GM12878 (cell line): ENCODE measurements at regions not wholly inside any gene's neighbourhood (a gene's known extent, or its start where the extent isn't known, plus 50 kb on each side); places are given as distances from the start of the nearest gene placed in this dataset.

Source experiments
- ATAC-seq: fragments of 200-7000 bp; cut with Tn5 transposase; 3 replicates; pipeline ENCODE4 v1.9.1; 2020; ENCODE audit warnings: mild to moderate bottlenecking, moderate library complexity
- BruUV-seq: library from RNA; stranded (reverse); fragments of 400-500 nt; replicated peaks from 2 replicates; lab custom pipeline; 2021; lab: Mats Ljungman, UMichigan
- CTCF ChIA-PET: fragments of 300-600 bp; sonication (Branson Sonifier 250); formaldehyde crosslinking; extraction: SDS; loops from one replicate; lab custom pipeline; 2021; ENCODE audit warnings: inconsistent platforms; lab: Yijun Ruan, JAX
- POLR2A ChIA-PET: fragments of 350-600 bp; formaldehyde crosslinking; extraction: SDS; loops from one replicate; lab custom pipeline; 2021; ENCODE audit warnings: inconsistent platforms; lab: Charles Lee
- RAD21 ChIA-PET: fragments of 300-600 bp; sonication (Branson Sonifier 250); formaldehyde crosslinking; loops from one replicate; lab custom pipeline; 2023; ENCODE audit warnings: antibody characterized with exemption; ENCODE audit not compliant: unreplicated experiment; lab: Charles Lee
- SMC1A ChIA-PET: fragments of 300-600 bp; sonication (Branson Sonifier 250); formaldehyde crosslinking; loops from one replicate; lab custom pipeline; 2023; ENCODE audit not compliant: unreplicated experiment, uncharacterized antibody; lab: Charles Lee
- DNase-seq: peaks from one replicate; pipeline ENCODE4 v3.0.0-alpha.2; 2011; ENCODE audit warnings: low read depth, low spot score
- FAIRE-seq: peaks from 3 replicates; lab custom pipeline; 2011; peaks lifted over from hg19 to GRCh38; lab: Jason Lieb, UNC
- H2AFZ ChIP-seq: 2 replicates; pipeline ENCODE4 v1.6.0; 2011; ENCODE audit warnings: low read depth, low read length, control low read depth; ENCODE audit not compliant: control insufficient read depth
- H3K27ac ChIP-seq: 2 replicates; pipeline ENCODE4 v1.5.1; 2011; ENCODE audit warnings: control low read depth; ENCODE audit not compliant: control insufficient read depth, insufficient read depth
- H3K27me3 ChIP-seq, 2 experiments: replicated peaks in 1 of 2; 2 replicates each; pipeline versions ENCODE4 v1.6.0 to v1.6.1; 2011; ENCODE audit warnings: low read length in 1 of 2; ENCODE audit not compliant: control insufficient read depth in 2 of 2, insufficient read depth in 2 of 2
- H3K36me3 ChIP-seq, 2 experiments: 2 replicates each; pipeline ENCODE4 v1.5.1; 2011; ENCODE audit warnings: low read length in 1 of 2; ENCODE audit not compliant: control insufficient read depth in 2 of 2, insufficient read depth in 2 of 2
- H3K4me1 ChIP-seq: 2 replicates; pipeline ENCODE4 v1.6.1; 2011; ENCODE audit warnings: mild to moderate bottlenecking, low read length, moderate library complexity, mixed read lengths; ENCODE audit not compliant: control insufficient read depth, insufficient read depth
- H3K4me2 ChIP-seq: 2 replicates; pipeline ENCODE4 v1.6.0; 2011; ENCODE audit warnings: control low read depth; ENCODE audit not compliant: control insufficient read depth, insufficient read depth
- H3K4me3 ChIP-seq: fragments of 200-600 bp; sonication (generic); 2 replicates; pipeline ENCODE4 v1.5.1; 2016
- H3K79me2 ChIP-seq: 2 replicates; pipeline ENCODE4 v1.6.0; 2011; ENCODE audit warnings: low read length; ENCODE audit not compliant: control insufficient read depth, insufficient read depth
- H3K9ac ChIP-seq: 2 replicates; pipeline ENCODE4 v1.8.0; 2011; ENCODE audit warnings: low read length, control low read depth, mixed read lengths; ENCODE audit not compliant: control insufficient read depth, insufficient read depth
- H3K9me3 ChIP-seq: replicated peaks from 3 replicates; pipeline ENCODE4 v1.5.1; 2011; ENCODE audit warnings: mild to moderate bottlenecking, low read length; ENCODE audit not compliant: control insufficient read depth, insufficient read depth
- H4K20me1 ChIP-seq: 2 replicates; pipeline ENCODE4 v1.6.0; 2011; ENCODE audit not compliant: control insufficient read depth, insufficient read depth
- ASH2L ChIP-seq: fragments of 300-600, 200-600 bp; sonication (generic); IDR thresholded peaks from 2 replicates; pipeline ENCODE4 v1.6.1; 2017; ENCODE audit warnings: low read depth, mild to moderate bottlenecking, borderline replicate concordance
- ATF3 ChIP-seq: IDR thresholded peaks from 2 replicates; pipeline ENCODE4 v1.6.1; 2011; ENCODE audit warnings: low read depth, mild to moderate bottlenecking, low read length, moderate library complexity, borderline replicate concordance; ENCODE audit errors: extremely low read depth
- IKZF1 ChIP-seq: fragments of 450-650 bp; conservative IDR thresholded peaks from 2 replicates; pipeline ENCODE4 v1.6.1; 2017; ENCODE audit warnings: antibody characterized with exemption, mild to moderate bottlenecking
- LARP7 ChIP-seq: fragments of 450-650 bp; IDR thresholded peaks from 2 replicates; pipeline ENCODE4 v1.6.1; 2017; ENCODE audit warnings: mild to moderate bottlenecking
- NR2C2 ChIP-seq: IDR thresholded peaks from 2 replicates; pipeline ENCODE4 v1.6.1; 2011; ENCODE audit warnings: borderline replicate concordance, low read depth; ENCODE audit not compliant: control insufficient read depth, insufficient read length
- PAX8 ChIP-seq: fragments of 450-650 bp; IDR thresholded peaks from 2 replicates; pipeline ENCODE4 v1.6.1; 2017; ENCODE audit warnings: mild to moderate bottlenecking, moderate library complexity
- POLR2AphosphoS5 ChIP-seq: IDR thresholded peaks from 2 replicates; pipeline ENCODE4 v1.6.1; 2011; ENCODE audit warnings: mild to moderate bottlenecking, low read length, inconsistent platforms
- RBBP5 ChIP-seq: fragments of 200-600 bp; sonication (generic); conservative IDR thresholded peaks from 2 replicates; pipeline ENCODE4 v1.6.1; 2016
- RELB ChIP-seq: fragments of 450-650 bp; IDR thresholded peaks from 2 replicates; pipeline ENCODE4 v1.6.1; 2017; ENCODE audit warnings: low read depth, mild to moderate bottlenecking, moderate library complexity
- RFX5 ChIP-seq: IDR thresholded peaks from 2 replicates; pipeline ENCODE4 v1.6.1; 2011; ENCODE audit warnings: low read depth, low read length, improper control_type of control experiment
- SMAD1 ChIP-seq: fragments of 450-650 bp; IDR thresholded peaks from 2 replicates; pipeline ENCODE4 v1.6.1; 2018; ENCODE audit warnings: mild to moderate bottlenecking, low read depth; ENCODE audit not compliant: partially characterized antibody
- SMAD5 ChIP-seq: IDR thresholded peaks from 2 replicates; pipeline ENCODE4 v1.6.1; 2016; ENCODE audit warnings: antibody characterized with exemption, low read depth
- ZNF217 ChIP-seq: fragments of 450-650 bp; IDR thresholded peaks from 2 replicates; pipeline ENCODE4 v1.6.1; 2017; ENCODE audit warnings: antibody characterized with exemption, mild to moderate bottlenecking
- WGBS: methylation state at CpG from one replicate; pipeline ENCODE4 v1.1.6; 2016; ENCODE audit warnings: low lambda C conversion rate; ENCODE audit not compliant: insufficient replicate concordance, insufficient coverage; ENCODE audit errors: missing lambda C conversion rate; 5-methylcytosine and 5-hydroxymethylcytosine counted together
- in situ Hi-C: fragments of 300-500 bp; cut with MboI; formaldehyde crosslinking; loops from 9 replicates; pipeline ENCODE4 v1.14.3; 2018; ENCODE audit warnings: mixed read lengths
- intact Hi-C: fragments of 100-400 bp; cut with micrococcal nuclease; formaldehyde crosslinking; loops from one replicate; pipeline ENCODE4 v1.14.2; 2022; ENCODE audit not compliant: unreplicated experiment
- TF ChIP-seq, protein P1 (sequence below): IDR thresholded peaks from 2 replicates; pipeline ENCODE4 v1.6.1; 2012; ENCODE audit warnings: improper control_type of control experiment, low read depth, low read length; ENCODE audit not compliant: insufficient replicate concordance

DNA sequence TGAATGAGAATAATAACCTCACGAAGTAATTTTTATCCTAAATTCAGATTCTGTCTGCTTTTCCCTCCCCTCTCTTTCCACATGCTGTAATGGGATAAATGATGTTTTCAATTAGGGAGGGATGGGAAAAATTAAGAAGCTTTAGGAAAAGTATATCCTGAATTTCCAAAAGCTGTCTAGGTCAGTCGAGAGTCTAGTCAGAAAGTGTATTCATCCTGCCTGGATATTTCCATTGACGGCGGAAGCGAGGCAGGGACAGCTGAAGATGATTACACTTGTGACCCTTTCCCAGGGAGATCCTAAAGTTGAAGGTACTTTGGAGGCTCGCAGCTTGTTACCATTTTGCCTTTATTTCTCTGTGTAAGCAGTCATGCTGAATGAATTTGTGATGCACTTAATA lies 204.1 kb downstream of the ZNF365 start:
- H3K27me3 ChIP-seq = peaks cover 0 to 2% of the 10 kb centered on the region in 2 experiments; a peak in 2 of 4 replicates
- H3K27ac ChIP-seq = no peak overlapping the region
- ATAC-seq (no peak), DNase-seq (no peak), FAIRE-seq (no peak)
- no peaks in the 10 kb centered on the region for H3K36me3 ChIP-seq
- ChIA-PET CTCF (interaction anchor here (0.7 to 1.9 kb wide), 7 partner anchors 12 to 582 kb away, joined by 3 to 7 read pairs (median 3); no protein-coding TSS in a partner anchor), RAD21 (interaction anchor here (1.0 to 2.5 kb wide), 5 partner anchors 9 to 564 kb away, joined by 3 to 10 read pairs (median 5); no protein-coding TSS in a partner anchor), POLR2A (interaction anchor here (0.6 to 0.7 kb wide), 2 partner anchors 48 to 51 kb away, joined by 3 to 6 read pairs; no protein-coding TSS in a partner anchor), SMC1A (interaction anchor here (0.7 to 2.0 kb wide), 12 partner anchors 9 to 249 kb away, joined by 3 to 10 read pairs (median 4); no protein-coding TSS in a partner anchor)
- no peaks in the 10 kb centered on the region for H3K4me1 ChIP-seq
- H3K79me2 ChIP-seq = no peaks in the 10 kb centered on the region
- TF ChIP-seq ZNF217 = no peak
- TF ChIP-seq LARP7 = no peak
- TF ChIP-seq ATF3 = no peak
- no peak for TF ChIP-seq SMAD1
- no peak for TF ChIP-seq RBBP5
- no peak for TF ChIP-seq PAX8
- TF ChIP-seq, protein P1, sequence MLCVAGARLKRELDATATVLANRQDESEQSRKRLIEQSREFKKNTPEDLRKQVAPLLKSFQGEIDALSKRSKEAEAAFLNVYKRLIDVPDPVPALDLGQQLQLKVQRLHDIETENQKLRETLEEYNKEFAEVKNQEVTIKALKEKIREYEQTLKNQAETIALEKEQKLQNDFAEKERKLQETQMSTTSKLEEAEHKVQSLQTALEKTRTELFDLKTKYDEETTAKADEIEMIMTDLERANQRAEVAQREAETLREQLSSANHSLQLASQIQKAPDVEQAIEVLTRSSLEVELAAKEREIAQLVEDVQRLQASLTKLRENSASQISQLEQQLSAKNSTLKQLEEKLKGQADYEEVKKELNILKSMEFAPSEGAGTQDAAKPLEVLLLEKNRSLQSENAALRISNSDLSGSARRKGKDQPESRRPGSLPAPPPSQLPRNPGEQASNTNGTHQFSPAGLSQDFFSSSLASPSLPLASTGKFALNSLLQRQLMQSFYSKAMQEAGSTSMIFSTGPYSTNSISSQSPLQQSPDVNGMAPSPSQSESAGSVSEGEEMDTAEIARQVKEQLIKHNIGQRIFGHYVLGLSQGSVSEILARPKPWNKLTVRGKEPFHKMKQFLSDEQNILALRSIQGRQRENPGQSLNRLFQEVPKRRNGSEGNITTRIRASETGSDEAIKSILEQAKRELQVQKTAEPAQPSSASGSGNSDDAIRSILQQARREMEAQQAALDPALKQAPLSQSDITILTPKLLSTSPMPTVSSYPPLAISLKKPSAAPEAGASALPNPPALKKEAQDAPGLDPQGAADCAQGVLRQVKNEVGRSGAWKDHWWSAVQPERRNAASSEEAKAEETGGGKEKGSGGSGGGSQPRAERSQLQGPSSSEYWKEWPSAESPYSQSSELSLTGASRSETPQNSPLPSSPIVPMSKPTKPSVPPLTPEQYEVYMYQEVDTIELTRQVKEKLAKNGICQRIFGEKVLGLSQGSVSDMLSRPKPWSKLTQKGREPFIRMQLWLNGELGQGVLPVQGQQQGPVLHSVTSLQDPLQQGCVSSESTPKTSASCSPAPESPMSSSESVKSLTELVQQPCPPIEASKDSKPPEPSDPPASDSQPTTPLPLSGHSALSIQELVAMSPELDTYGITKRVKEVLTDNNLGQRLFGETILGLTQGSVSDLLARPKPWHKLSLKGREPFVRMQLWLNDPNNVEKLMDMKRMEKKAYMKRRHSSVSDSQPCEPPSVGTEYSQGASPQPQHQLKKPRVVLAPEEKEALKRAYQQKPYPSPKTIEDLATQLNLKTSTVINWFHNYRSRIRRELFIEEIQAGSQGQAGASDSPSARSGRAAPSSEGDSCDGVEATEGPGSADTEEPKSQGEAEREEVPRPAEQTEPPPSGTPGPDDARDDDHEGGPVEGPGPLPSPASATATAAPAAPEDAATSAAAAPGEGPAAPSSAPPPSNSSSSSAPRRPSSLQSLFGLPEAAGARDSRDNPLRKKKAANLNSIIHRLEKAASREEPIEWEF = no peak
- TF ChIP-seq IKZF1 = no peak
- TF ChIP-seq SMAD5 = no peak
- TF ChIP-seq RFX5 = no peak
- no peak for TF ChIP-seq NR2C2
- TF ChIP-seq RELB = no peak
- TF ChIP-seq ASH2L = no peak
- TF ChIP-seq POLR2AphosphoS5 = no peak
- in situ Hi-C loops = loop anchor here (25.0 kb wide), 1 partner anchor 1134 kb away; no protein-coding TSS in a partner anchor
- BruUV-seq = no TSS peak
- H4K20me1 ChIP-seq = no peaks in the 10 kb centered on the region
- H3K4me2 ChIP-seq = no peak overlapping the region
- H3K4me3 ChIP-seq = no peak overlapping the region
- H2AFZ ChIP-seq = no peak overlapping the region
- H3K9ac ChIP-seq = no peak overlapping the region
- H3K9me3 ChIP-seq = no peaks in the 10 kb centered on the region; the same call in 2 of the 3 replicates
- 57% methylated on average over 6 of the region's 6 CpGs for WGBS
- intact Hi-C loops = no loop called here
